HepG2 (cell line): ENCODE measurements at regions not wholly inside any gene's neighbourhood (a gene's known extent, or its start where the extent isn't known, plus 50 kb on each side); places are given as distances from the start of the nearest gene placed in this dataset.

Experiments
- ATAC-seq: fragments of 200-7000 bp; cut with Tn5 transposase; 3 replicates; pipeline ENCODE4 v1.9.1; 2020; ENCODE audit warnings: mild to moderate bottlenecking, moderate library complexity
- BruUV-seq: library from RNA; stranded (reverse); fragments of 400-500 nt; replicated peaks from 2 replicates; lab custom pipeline; 2021; lab: Mats Ljungman, UMichigan
- CTCF ChIA-PET: fragments of 300-600 bp; formaldehyde crosslinking; extraction: SDS; loops from one replicate; lab custom pipeline; 2021; ENCODE audit warnings: low total read pairs, inconsistent platforms, low intra/inter-chr PET ratio; lab: Yijun Ruan, JAX
- POLR2A ChIA-PET: fragments of 350-600 bp; sonication (Branson Sonifier 250); formaldehyde crosslinking; loops from one replicate; lab custom pipeline; 2020; ENCODE audit warnings: antibody characterized with exemption, inconsistent platforms; lab: Yijun Ruan, JAX
- DNase-seq: peaks from one replicate; pipeline ENCODE4 v3.0.0-alpha.2; 2015; ENCODE audit warnings: low spot score
- FAIRE-seq: peaks from 3 replicates; lab custom pipeline; 2011; peaks lifted over from hg19 to GRCh38; lab: Jason Lieb, UNC
- H2AFZ ChIP-seq: one replicate; pipeline ENCODE4 v1.6.1; 2011; ENCODE audit warnings: low read length, inconsistent platforms
- H3K27ac ChIP-seq: fragments of 300-600 bp; 3 replicates; pipeline ENCODE4 v1.8.0; 2011; ENCODE audit warnings: mixed run types, mild to moderate bottlenecking, mixed read lengths, low read length, inconsistent platforms; ENCODE audit not compliant: insufficient read depth; ENCODE audit errors: extremely low read length
- H3K27me3 ChIP-seq, 2 experiments: fragments of 200-600 bp in 1 of 2; 2 replicates in 1 of 2; 3 replicates in 1 of 2; pipeline versions ENCODE4 v1.6.0 to v1.8.0; 2011; ENCODE audit warnings: low read length in 2 of 2, mild to moderate bottlenecking in 2 of 2, moderate library complexity in 2 of 2, inconsistent platforms in 1 of 2; ENCODE audit not compliant: insufficient read depth in 2 of 2, control insufficient read depth in 1 of 2
- H3K36me3 ChIP-seq, 2 experiments: fragments of 200-600 bp in 1 of 2; replicated peaks in 1 of 2; 2 replicates in 1 of 2; 3 replicates in 1 of 2; pipeline versions ENCODE4 v1.5.1 to v1.8.0; 2011; ENCODE audit warnings: low read length in 2 of 2, inconsistent platforms in 1 of 2; ENCODE audit not compliant: insufficient read depth in 2 of 2, control insufficient read depth in 1 of 2
- H3K4me1 ChIP-seq: 2 replicates; pipeline ENCODE4 v1.5.1; 2012; ENCODE audit warnings: low read length, inconsistent platforms; ENCODE audit not compliant: insufficient read depth
- H3K4me2 ChIP-seq: 2 replicates; pipeline ENCODE4 v1.6.0; 2011; ENCODE audit warnings: low read depth, low read length, inconsistent platforms
- H3K4me3 ChIP-seq, 3 experiments: fragments of 200-600 bp in 1 of 3; sonication (generic), shearing (Covaris generic) in 1 of 3; replicated peaks in 1 of 3; 2 replicates each; pipeline ENCODE4 v1.5.1; 2011 to 2016; ENCODE audit warnings: low read length in 3 of 3, inconsistent platforms in 2 of 3, low read depth in 2 of 3, mild to moderate bottlenecking in 2 of 3, control low read depth in 1 of 3, mixed read lengths in 1 of 3; ENCODE audit not compliant: insufficient read depth in 1 of 3
- H3K79me2 ChIP-seq: one replicate; pipeline ENCODE4 v1.6.1; 2011; ENCODE audit warnings: low read length, inconsistent platforms; ENCODE audit not compliant: insufficient read depth
- H3K9ac ChIP-seq: 2 replicates; pipeline ENCODE4 v1.6.0; 2011; ENCODE audit warnings: mild to moderate bottlenecking, low read depth, low read length, inconsistent platforms; ENCODE audit not compliant: insufficient read depth
- H3K9me3 ChIP-seq: 2 replicates; pipeline ENCODE4 v1.5.1; 2012; ENCODE audit warnings: mild to moderate bottlenecking, low read length
- H4K20me1 ChIP-seq: 2 replicates; pipeline ENCODE4 v1.6.0; 2011; ENCODE audit warnings: inconsistent platforms, mild to moderate bottlenecking, low read length, moderate library complexity; ENCODE audit not compliant: insufficient read depth
- ARHGAP35 ChIP-seq: sonication (generic); formaldehyde crosslinking; IDR thresholded peaks from 2 replicates; pipeline ENCODE4 v1.9.0; 2022; ENCODE audit warnings: mild to moderate bottlenecking, inconsistent platforms, moderate library complexity, missing genetic modification reagents, borderline replicate concordance
- CC2D1A ChIP-seq: sonication (generic); formaldehyde crosslinking; IDR thresholded peaks from 2 replicates; pipeline ENCODE4 v1.8.1; 2023; ENCODE audit warnings: mild to moderate bottlenecking, missing genetic modification reagents
- FOXK2 ChIP-seq: fragments of 450-650 bp; IDR thresholded peaks from 2 replicates; pipeline ENCODE4 v1.6.1; 2016
- HNRNPH1 ChIP-seq: fragments of 200-400 bp; formaldehyde crosslinking; optimal IDR thresholded peaks from 2 replicates; pipeline ENCODE3; 2017; ENCODE audit warnings: mild to moderate bottlenecking, low read depth, low read length
- MTERF4 ChIP-seq: sonication (generic); formaldehyde crosslinking; IDR thresholded peaks from 2 replicates; pipeline ENCODE4 v1.8.0; 2023; ENCODE audit warnings: mild to moderate bottlenecking, missing genetic modification reagents
- MTF1 ChIP-seq: sonication (generic); formaldehyde crosslinking; IDR thresholded peaks from 2 replicates; pipeline ENCODE4 v1.5.0; 2020; ENCODE audit warnings: missing genetic modification reagents
- NFE2L2 ChIP-seq: fragments of 150-350 bp; IDR thresholded peaks from 2 replicates; pipeline ENCODE4 v1.6.1; 2014; ENCODE audit warnings: low read length
- SMAD9 ChIP-seq: sonication (generic); formaldehyde crosslinking; IDR thresholded peaks from 2 replicates; pipeline ENCODE4 v1.5.1; 2020; ENCODE audit warnings: mild to moderate bottlenecking, missing genetic modification reagents
- TCF12 ChIP-seq, 2 experiments: fragments of 450-650 bp in 1 of 2; sonication (generic) in 1 of 2; formaldehyde crosslinking in 1 of 2; IDR thresholded peaks; 2 replicates each; pipeline versions ENCODE4 v1.6.1 to v1.8.0; 2017 to 2022; ENCODE audit warnings: antibody characterized with exemption in 1 of 2, mild to moderate bottlenecking in 1 of 2, missing genetic modification reagents in 1 of 2, moderate library complexity in 1 of 2
- TOE1 ChIP-seq: sonication (generic); formaldehyde crosslinking; IDR thresholded peaks from 2 replicates; pipeline ENCODE4 v1.4.0; 2020; ENCODE audit warnings: mild to moderate bottlenecking, missing genetic modification reagents
- ZNF136 ChIP-seq: sonication (generic); formaldehyde crosslinking; IDR thresholded peaks from 2 replicates; pipeline ENCODE4 v1.8.1; 2022; ENCODE audit warnings: low read depth, mild to moderate bottlenecking, moderate library complexity, missing genetic modification reagents
- ZNF430 ChIP-seq: sonication (generic); formaldehyde crosslinking; IDR thresholded peaks from 2 replicates; pipeline ENCODE4 v1.9.0; 2021; ENCODE audit warnings: mild to moderate bottlenecking, missing genetic modification reagents
- ZNF484 ChIP-seq: sonication (generic); formaldehyde crosslinking; IDR thresholded peaks from 2 replicates; pipeline ENCODE4 v1.5.1; 2020; ENCODE audit warnings: mild to moderate bottlenecking, low read depth, missing genetic modification reagents, borderline replicate concordance
- ZNF749 ChIP-seq: sonication (generic); formaldehyde crosslinking; IDR thresholded peaks from 2 replicates; pipeline ENCODE4 v1.8.0; 2022; ENCODE audit warnings: mild to moderate bottlenecking, missing genetic modification reagents, moderate library complexity, borderline replicate concordance
- in situ Hi-C: cut with HindIII; loops from 2 replicates; pipeline ENCODE4 v1.10.0; 2017; ENCODE audit warnings: low pct_unique_long_range_greater_than_20kb; ENCODE audit not compliant: extremely low pct_ligation_motif_present
- intact Hi-C: fragments of 100-400 bp; cut with micrococcal nuclease; formaldehyde crosslinking; loops from one replicate; pipeline ENCODE4 v1.10.0; 2022; ENCODE audit not compliant: unreplicated experiment
- TF ChIP-seq, protein P1 (sequence below): fragments of 450-650 bp; IDR thresholded peaks from 2 replicates; pipeline ENCODE4 v1.6.1; 2016

- TF ChIP-seq CC2D1A (CRISPR knock-in tag) (no peak), TCF12 (IDR thresholded peaks at IDR 0.05) (no peak), TCF12 (CRISPR knock-in tag; IDR thresholded peaks at IDR 0.05) (no peak), MTF1 (no peak), ZNF484 (CRISPR knock-in tag) (no peak), HNRNPH1 (no peak), NFE2L2 (no peak), SMAD9 (CRISPR knock-in tag) (no peak), ZNF136 (CRISPR knock-in tag) (no peak), FOXK2 (0 out of 2 replicates have a peak, but pooled peaks have one; percentile 7), ZNF430 (no peak), TOE1 (CRISPR knock-in tag) (no peak), ARHGAP35 (CRISPR knock-in tag) (no peak), MTERF4 (CRISPR knock-in tag) (no peak)
These were observed 433.3 kb downstream of the PRKD1 start (continued) for GRCh38 chr14:29494312-29494711.

DNA sequence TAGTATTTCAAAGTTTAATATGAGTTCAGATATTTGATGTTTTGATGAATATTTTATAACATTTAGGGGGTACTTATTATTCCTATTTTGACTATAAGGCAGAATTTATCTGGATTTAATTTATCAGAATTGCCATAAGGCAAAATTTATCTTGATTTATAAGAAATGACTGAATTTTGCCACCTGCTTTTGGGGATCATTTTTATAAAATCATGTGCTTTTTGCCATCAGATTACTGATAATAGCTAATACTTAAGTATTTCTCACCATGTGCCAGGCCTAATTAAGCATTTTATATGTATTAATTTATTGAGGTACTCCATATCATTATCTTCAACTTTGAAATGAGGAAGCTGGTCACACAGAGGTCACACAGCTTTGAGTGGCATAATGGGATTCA lies 423.7 kb downstream of the PRKD1 start:
- no peaks in the 10 kb centered on the region for H4K20me1 ChIP-seq
- no peak overlapping the region for H3K4me2 ChIP-seq
- CTCF ChIA-PET = no interaction called here
- H3K79me2 ChIP-seq = no peaks in the 10 kb centered on the region
- intact Hi-C loops = no loop called here
- H3K9me3 ChIP-seq = peaks cover 80% of the 10 kb centered on the region
- FAIRE-seq = no peak
- no TSS peak for BruUV-seq
- H3K27me3 ChIP-seq = no peaks in the 10 kb centered on the region
- no peak for TF ChIP-seq ZNF749
- TF ChIP-seq, protein P1, sequence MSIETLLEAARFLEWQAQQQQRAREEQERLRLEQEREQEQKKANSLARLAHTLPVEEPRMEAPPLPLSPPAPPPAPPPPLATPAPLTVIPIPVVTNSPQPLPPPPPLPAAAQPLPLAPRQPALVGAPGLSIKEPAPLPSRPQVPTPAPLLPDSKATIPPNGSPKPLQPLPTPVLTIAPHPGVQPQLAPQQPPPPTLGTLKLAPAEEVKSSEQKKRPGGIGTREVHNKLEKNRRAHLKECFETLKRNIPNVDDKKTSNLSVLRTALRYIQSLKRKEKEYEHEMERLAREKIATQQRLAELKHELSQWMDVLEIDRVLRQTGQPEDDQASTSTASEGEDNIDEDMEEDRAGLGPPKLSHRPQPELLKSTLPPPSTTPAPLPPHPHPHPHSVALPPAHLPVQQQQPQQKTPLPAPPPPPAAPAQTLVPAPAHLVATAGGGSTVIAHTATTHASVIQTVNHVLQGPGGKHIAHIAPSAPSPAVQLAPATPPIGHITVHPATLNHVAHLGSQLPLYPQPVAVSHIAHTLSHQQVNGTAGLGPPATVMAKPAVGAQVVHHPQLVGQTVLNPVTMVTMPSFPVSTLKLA = peak; percentile 99
- no peak overlapping the region for H3K27ac ChIP-seq
- H2AFZ ChIP-seq = no peak overlapping the region
- POLR2A ChIA-PET = no interaction called here
- no peak overlapping the region for H3K9ac ChIP-seq
- in situ Hi-C loops = no loop called here
- no peak overlapping the region for H3K4me3 ChIP-seq
- no peaks in the 10 kb centered on the region for H3K36me3 ChIP-seq
- ATAC-seq = no peak
- no peaks in the 10 kb centered on the region for H3K4me1 ChIP-seq
- no peak for DNase-seq
